Type B pancreatic cell (in vitro differentiated cells): ENCODE measurements at regions not wholly inside any gene's neighbourhood (a gene's known extent, or its start where the extent isn't known, plus 50 kb on each side); places are given as distances from the start of the nearest gene placed in this dataset.
"Not testable (repeated sequence)": the region's sequence is repeated elsewhere in the genome, so short reads cannot be mapped to it uniquely, and the experiment has no call there.

Source experiments
- DNase-seq: peaks from one replicate; pipeline ENCODE4 v3.0.0; 2021; ENCODE audit warnings: mixed read lengths; ENCODE audit not compliant: unreplicated experiment; ENCODE audit errors: extremely low spot score
- H3K27ac Mint-ChIP-seq: 2 replicates; pipeline ENCODE4 v1.8.0; 2021; ENCODE audit warnings: mild to moderate bottlenecking, mixed read lengths
- H3K27me3 Mint-ChIP-seq: 2 replicates; pipeline ENCODE4 v1.8.0; 2021; ENCODE audit warnings: mixed read lengths
- H3K36me3 Mint-ChIP-seq: 2 replicates; pipeline ENCODE4 v1.8.0; 2021; ENCODE audit warnings: mixed read lengths
- H3K4me1 Mint-ChIP-seq: one replicate; pipeline ENCODE4 v1.8.0; 2021; ENCODE audit warnings: mixed read lengths; ENCODE audit not compliant: unreplicated experiment
- H3K4me3 Mint-ChIP-seq: 2 replicates; pipeline ENCODE4 v1.8.0; 2021; ENCODE audit warnings: mild to moderate bottlenecking, mixed read lengths
- H3K9me3 Mint-ChIP-seq: 2 replicates; pipeline ENCODE4 v1.8.0; 2021; ENCODE audit warnings: mixed read lengths

DNA sequence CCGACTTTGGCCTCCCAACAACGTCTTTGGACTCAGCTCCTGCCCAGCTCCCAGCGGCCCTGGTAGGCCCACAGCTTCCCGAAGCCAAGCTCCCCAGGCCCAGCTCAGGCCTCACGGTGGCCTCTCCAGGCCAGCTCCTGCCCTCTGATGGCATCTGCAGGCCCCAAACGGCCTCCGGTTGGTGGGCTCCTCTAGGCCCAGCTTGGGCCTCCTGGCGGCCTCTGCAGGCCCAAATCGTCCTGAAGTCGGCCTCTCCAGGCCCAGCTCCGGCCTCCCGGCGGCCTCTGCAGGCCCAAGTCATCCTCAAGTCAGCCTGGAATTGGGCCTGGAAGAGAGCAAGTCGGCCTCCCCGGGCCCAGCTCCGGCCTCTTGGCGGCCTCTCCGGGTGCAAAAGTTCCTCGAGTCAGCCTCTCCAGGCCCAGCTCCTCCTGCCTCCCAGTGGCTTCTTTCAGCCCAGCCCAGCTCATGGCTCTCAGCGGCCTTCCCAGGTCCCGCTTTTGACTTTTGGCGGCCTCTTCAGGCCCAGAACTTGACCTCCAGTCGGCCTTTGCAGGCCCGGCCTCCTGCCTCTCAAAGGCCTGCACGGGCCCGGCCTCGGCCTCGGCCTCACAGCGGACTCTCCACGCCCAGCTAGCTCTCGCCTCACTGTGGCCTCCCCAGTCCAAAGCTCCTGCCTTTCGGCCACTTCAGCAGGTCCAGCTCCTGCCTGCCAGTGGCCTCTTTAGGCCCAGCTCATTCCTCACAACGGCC lies 50.9 kb upstream of the METTL14 start:
- not testable (repeated sequence) for DNase-seq, H3K9me3 Mint-ChIP-seq, H3K27me3 Mint-ChIP-seq, H3K4me1 Mint-ChIP-seq, H3K27ac Mint-ChIP-seq, H3K36me3 Mint-ChIP-seq, H3K4me3 Mint-ChIP-seq
